ENCODE measurements at regions not wholly inside any gene's neighbourhood (a gene's known extent, or its start where the extent isn't known, plus 50 kb on each side); places are given as distances from the start of the nearest gene placed in this dataset.

- Histone ChIP-seq H3F3A (replicated peaks; ENCODE audit: low read depth) (no peaks in the 10 kb centered on the region), H3K4me3 (no peak overlapping the region), H3K4me2 (no peak overlapping the region), H3K79me2 (replicated peaks; ENCODE audit: insufficient read depth) (no peaks in the 10 kb centered on the region), H3K27me3 (ENCODE audit: insufficient read depth) (no peaks in the 10 kb centered on the region), H4K20me1 (replicated peaks; ENCODE audit: insufficient read depth) (no peaks in the 10 kb centered on the region), H2AFZ (no peak overlapping the region), H3K9me2 (ENCODE audit: insufficient read depth) (0 out of 2 replicates have a peak, but pooled peaks cover 5% of the 10 kb centered on the region), H3K4me1 (ENCODE audit: insufficient read depth) (no peaks in the 10 kb centered on the region), H3K36me3 (ENCODE audit: insufficient read depth) (no peaks in the 10 kb centered on the region), H3K27ac (ENCODE audit: low read depth) (no peak overlapping the region)
- H3K36me3 Mint-ChIP-seq (ENCODE audit: low read depth): no peaks in the 10 kb centered on the region
- DNase-seq (ENCODE audit: low spot score): no peak
- TF ChIP-seq JUNB (IDR thresholded peaks at IDR 0.05; ENCODE audit: unreplicated experiment) (no peak), ZNF331 (CRISPR knock-in tag; IDR thresholded peaks at IDR 0.05; ENCODE audit: low read depth) (no peak), CTCF (conservative IDR thresholded peaks at IDR 0.05; ENCODE audit: low read depth in 2 of 2) (no peak), EZH2phosphoT487 (IDR thresholded peaks at IDR 0.05; ENCODE audit: unreplicated experiment) (no peak), ZNF114 (CRISPR knock-in tag; IDR thresholded peaks at IDR 0.05) (no peak), CREB1 (CRISPR knock-in tag; IDR thresholded peaks at IDR 0.05; ENCODE audit: low read depth) (no peak), STAT1 (IDR thresholded peaks at IDR 0.05; ENCODE audit: unreplicated experiment) (no peak), POLR2AphosphoS5 (IDR thresholded peaks at IDR 0.05; ENCODE audit: low read depth) (no peak), REST (IDR thresholded peaks at IDR 0.05; ENCODE audit: unreplicated experiment) (no peak), NANOG (IDR thresholded peaks at IDR 0.05; ENCODE audit: borderline replicate concordance) (no peak), ZNF462 (CRISPR knock-in tag; IDR thresholded peaks at IDR 0.05) (no peak), ETS1 (IDR thresholded peaks at IDR 0.05) (no peak), EZH2 (IDR thresholded peaks at IDR 0.05; ENCODE audit: low read depth, unreplicated experiment) (no peak)
- H3K27ac Mint-ChIP-seq: 0 out of 2 replicates have a peak overlapping the region, but pooled peaks have one; percentile 34
- no peak for ATAC-seq
- peaks cover 3% of the 10 kb centered on the region for H3K27me3 Mint-ChIP-seq (ENCODE audit: insufficient read depth, low read depth, poor library complexity)
- H3K4me3 Mint-ChIP-seq: no peak overlapping the region
- H3K9me3 Mint-ChIP-seq: no peaks in the 10 kb centered on the region
- H3K4me1 Mint-ChIP-seq: no peaks in the 10 kb centered on the region
Observed at GRCh38 chr2:145379934-145380333, 860.0 kb upstream of the ZEB2 start.

Measured in GM23338 (cell line).